ENCODE measurements at regions not wholly inside any gene's neighbourhood (a gene's known extent, or its start where the extent isn't known, plus 50 kb on each side); places are given as distances from the start of the nearest gene placed in this dataset.

GRCh38 chr12:76611533-76611932, 52.0 kb upstream of the OSBPL8 start:
- DNase-seq: no peak

- no peak for DNase-seq
These were observed 54.8 kb upstream of the OSBPL8 start for GRCh38 chr12:76614364-76614763.

GRCh38 chr12:76618031-76618430, 58.5 kb upstream of the OSBPL8 start:
- no peak for DNase-seq

DNA sequence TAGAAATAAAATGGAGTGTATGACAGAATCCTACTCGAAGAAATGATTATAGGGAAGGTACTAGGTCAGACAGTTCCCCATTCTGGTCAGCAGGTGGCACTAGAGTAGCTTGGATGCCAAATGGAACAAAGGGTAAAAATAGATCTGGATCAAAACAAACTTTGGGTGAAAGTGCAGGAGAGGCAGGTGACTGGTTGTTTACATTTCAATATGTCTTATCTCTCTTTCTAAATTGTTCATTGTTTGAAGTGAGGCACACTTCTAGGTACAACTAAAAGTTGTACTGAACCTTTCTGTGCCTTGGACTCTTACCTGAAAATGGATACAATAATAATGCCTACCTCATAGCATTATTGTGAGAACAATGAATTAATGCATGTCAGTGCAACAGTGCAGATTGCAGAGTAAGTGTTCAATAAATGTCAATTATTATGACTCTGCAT, 62.0 kb upstream of the OSBPL8 start:
- DNase-seq: peak; percentile 73

- no peak for DNase-seq
These were observed 62.8 kb upstream of the OSBPL8 start for GRCh38 chr12:76622351-76622750.

DNA sequence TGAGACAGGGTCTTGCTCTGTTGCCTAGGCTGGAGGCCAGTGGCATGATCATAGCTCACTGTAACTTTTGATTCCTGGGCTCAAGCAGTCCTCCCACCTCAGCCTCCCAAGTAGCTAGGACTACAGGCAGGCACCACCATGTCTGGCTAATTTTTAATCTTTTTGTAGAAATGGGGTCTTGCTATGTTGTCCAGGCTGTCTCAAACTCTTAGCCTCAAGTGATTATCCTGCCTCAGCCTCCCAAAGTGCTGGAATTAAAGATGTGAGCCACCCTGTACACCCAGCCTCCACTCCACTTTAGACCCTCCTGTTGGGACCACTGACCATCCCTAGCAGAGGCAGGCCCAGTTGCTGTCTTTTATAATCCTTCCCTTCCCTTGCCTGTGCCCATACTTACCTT, 63.3 kb upstream of the OSBPL8 start:
- no peak for DNase-seq

DNA sequence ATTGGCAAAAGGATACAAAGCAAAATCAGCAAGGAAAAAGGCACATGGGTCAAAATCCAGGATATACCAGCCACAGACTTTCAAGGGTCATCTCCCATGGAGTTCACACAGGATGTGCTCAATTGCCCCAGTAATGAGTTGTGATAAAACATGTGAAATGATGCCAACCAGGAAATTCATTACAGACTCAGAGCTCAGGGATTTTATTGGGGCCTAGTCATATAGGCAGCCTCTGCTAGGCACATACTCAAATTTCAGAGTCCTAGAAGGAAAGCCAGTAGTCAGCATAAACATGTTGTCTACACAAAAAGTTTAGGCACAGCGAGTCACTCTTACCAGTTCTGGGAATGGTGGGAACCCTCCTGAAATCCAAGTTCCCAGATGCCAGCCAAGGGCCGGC, 64.4 kb upstream of the OSBPL8 start:
- DNase-seq: no peak

GRCh38 chr12:76627346-76628135, 68.0 kb upstream of the OSBPL8 start:
- no peak for DNase-seq

- DNase-seq: no peak
These were observed 69.2 kb upstream of the OSBPL8 start for GRCh38 chr12:76628745-76629144.

DNA sequence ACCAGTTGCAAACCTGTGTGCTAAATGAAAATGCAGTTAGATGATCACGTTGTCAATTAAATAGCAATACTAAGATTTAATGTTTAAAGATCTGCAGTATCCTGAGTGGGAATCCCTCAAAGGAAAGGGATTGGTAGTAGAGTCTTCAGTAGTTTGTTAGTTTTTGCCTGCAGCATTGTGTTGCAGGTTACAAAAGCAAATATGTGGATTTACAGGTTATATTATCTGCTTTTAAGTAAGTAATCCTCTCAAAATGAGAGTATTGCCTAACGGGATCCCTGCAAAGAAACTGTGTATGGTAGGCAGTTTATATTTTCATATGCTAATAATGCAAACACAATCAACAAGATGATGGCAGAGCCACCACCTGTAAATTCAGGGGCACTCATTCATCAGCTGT, 72.2 kb upstream of the OSBPL8 start:
- DNase-seq: no peak

- no peak for DNase-seq
These were observed 73.8 kb upstream of the OSBPL8 start for GRCh38 chr12:76633415-76633814.

DNA sequence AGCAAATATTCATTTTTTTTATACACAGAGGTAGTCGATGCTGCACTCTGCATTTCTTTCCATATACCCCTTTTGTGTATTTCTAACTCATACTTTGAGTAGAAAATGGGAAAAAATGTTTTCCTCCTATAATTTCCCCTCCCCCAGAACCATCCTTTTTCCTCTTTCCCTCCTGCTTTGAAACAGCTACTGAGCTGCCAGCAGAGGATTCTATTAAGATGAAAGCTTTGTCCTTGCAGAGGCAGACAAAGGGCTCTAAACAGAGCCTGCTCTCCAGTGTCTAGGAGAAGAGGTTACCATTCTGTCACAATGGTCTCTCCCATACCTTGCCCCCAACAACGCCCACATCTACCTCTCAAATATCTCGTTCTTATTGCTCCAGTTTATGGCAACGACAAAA, 74.6 kb upstream of the OSBPL8 start:
- no peak for DNase-seq

- no peak for DNase-seq
These were observed 76.6 kb upstream of the OSBPL8 start for GRCh38 chr12:76636121-76636692.

DNA sequence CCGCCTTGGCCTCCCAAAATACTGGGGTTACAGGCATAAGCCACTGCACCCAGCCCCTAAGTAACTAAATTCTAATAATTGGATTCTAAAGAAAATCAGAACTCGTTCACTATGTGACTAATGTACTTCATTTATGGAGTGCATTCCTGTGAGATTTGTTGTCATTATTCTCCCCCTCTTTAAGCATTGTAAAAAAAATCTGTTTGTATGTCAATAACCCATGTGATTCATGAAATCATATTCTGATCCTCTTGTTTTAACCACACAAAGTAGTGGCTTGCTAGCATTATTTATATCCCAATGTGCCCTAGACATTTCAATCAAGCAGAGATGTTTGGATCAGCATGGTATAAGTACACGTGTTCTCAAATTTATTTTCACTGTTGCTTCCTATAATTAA, 78.2 kb upstream of the OSBPL8 start:
- no peak for DNase-seq

GRCh38 chr12:76639646-76640045, 80.1 kb upstream of the OSBPL8 start:
- no peak for DNase-seq

GRCh38 chr12:76641073-76641472, 81.5 kb upstream of the OSBPL8 start:
- DNase-seq: no peak

GRCh38 chr12:76641961-76642360, 82.4 kb upstream of the OSBPL8 start:
- DNase-seq: no peak

DNA sequence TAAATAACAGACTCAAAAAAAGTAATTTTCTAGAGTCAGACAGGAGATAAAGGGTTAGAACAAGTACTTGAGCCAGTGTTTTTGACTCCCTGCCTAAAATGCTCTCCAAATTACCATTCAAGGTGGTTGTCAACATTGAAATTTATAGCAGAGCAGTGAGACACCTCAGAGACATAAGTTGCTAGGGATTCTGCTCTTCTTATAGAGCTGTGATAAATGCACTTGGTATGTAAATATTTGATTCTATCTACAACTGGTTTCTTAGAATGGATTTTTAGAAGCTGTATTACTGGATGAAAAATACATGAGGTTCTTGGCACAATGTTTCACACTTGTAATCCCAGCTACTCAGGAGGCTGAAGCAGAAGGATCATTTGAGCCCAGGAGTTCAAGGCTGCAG, 83.9 kb upstream of the OSBPL8 start:
- no peak for DNase-seq

GRCh38 chr12:76644950-76645349, 85.4 kb upstream of the OSBPL8 start:
- DNase-seq: no peak

- DNase-seq: no peak
These were observed 86.4 kb upstream of the OSBPL8 start for GRCh38 chr12:76645934-76646333.

DNA sequence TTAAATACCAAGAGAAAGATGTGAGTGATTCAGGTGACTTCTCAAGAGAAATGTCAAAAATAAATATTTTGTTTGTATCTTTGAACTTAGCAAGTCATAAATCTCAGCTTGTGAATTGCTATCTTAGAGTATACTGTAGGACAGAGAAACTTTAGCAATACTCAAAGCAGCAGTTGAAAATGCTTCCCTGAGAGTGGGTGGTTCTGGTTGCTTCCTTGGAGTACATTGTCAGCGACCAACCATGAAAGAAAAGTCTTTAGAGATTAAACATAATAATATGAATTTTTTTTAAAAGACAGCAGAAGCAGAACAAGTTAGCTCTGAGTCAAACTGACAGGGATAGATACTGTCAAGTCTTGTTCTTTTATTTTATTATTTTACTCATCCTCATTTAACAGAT, 86.8 kb upstream of the OSBPL8 start:
- no peak for DNase-seq

DNA sequence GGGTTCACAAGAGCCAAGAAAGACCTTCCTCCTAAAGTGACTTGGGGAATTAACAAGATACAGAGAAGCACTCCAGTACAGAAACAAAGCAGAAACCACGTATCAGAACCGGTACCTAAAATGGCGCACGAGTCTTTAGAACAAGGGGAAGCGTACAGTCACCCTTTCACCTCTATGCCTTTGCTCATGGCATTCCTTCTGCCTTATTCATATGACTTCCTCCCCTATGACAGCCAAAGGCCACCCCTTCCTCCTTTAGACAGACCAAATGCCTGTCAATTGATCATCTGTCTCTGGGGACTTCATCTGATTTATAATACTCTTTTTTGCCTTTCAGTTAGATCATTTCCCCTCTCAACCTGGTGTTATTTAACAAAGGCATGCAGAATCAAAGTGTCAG, 89.5 kb upstream of the OSBPL8 start:
- DNase-seq: no peak

- no peak for DNase-seq
These were observed 92.8 kb upstream of the OSBPL8 start for GRCh38 chr12:76652402-76652801.

DNA sequence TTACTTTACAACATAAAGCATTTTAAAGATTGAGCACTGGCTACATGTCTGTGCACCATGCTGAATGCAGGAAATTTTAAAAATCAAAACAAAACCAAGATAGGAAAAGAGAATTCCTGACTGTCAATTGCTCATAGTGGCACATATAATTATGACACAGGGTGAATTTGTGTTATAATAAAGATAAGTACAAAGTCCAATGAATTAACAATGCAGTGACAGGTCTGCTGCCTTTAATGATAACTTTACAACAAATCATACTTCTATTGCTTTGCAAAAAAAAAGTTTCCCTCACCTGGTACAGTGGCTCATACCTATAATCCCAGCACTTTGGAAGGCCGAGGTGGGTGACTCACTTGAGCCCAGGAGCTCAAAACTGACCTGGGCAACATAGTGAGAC, 93.8 kb upstream of the OSBPL8 start:
- DNase-seq: no peak

DNA sequence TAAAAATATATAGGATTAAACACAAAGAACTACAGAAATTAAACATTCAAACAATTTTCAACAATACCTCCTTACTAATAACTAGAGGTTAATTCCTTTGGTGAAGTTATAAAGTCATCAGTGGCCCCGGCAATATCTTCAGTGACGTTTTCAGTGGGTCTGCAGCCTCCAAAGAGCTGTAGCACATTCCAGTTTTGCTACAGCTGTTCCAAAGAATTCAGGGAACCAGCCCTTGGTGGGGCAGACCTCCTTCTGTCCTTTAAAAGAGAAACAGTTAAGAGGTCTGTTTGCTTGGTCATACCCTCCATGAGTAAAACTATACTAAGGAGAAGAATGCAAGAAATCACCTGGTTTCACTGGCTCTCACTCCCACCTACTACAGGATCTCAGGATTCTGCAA, 99.2 kb upstream of the ZDHHC17 start:
- no peak for DNase-seq
